TTC549 (cell line): ENCODE measurements at regions not wholly inside any gene's neighbourhood (a gene's known extent, or its start where the extent isn't known, plus 50 kb on each side); places are given as distances from the start of the nearest gene placed in this dataset.

ENCODE experiments used
- FAIRE-seq: peaks from 2 replicates; lab custom pipeline; 2012; peaks lifted over from hg19 to GRCh38; lab: Jason Lieb, UNC

GRCh38 chr2:223701761-223702160, 99.6 kb upstream of the SCG2 start:
- FAIRE-seq = no peak

GRCh38 chr2:223700221-223700620, 98.1 kb upstream of the SCG2 start:
- FAIRE-seq = peak; percentile 38

- FAIRE-seq = no peak
Observed at GRCh38 chr2:223697892-223698645, 95.9 kb upstream of the SCG2 start.

GRCh38 chr2:223697316-223697891, 95.2 kb upstream of the SCG2 start:
- no peak for FAIRE-seq

GRCh38 chr2:223696719-223697118, 94.6 kb upstream of the SCG2 start:
- FAIRE-seq = no peak

GRCh38 chr2:223692191-223692947, 90.2 kb upstream of the SCG2 start:
- FAIRE-seq = peak; percentile 73

- FAIRE-seq = no peak
Observed at GRCh38 chr2:223688094-223688835, 86.1 kb upstream of the SCG2 start.

GRCh38 chr2:223681125-223681524, 79.0 kb upstream of the SCG2 start:
- FAIRE-seq = no peak

GRCh38 chr2:223674998-223675609, 72.9 kb upstream of the SCG2 start:
- FAIRE-seq = peak; percentile 87

GRCh38 chr2:223669453-223670225, 67.5 kb upstream of the SCG2 start:
- FAIRE-seq = no peak

- no peak for FAIRE-seq
Observed at GRCh38 chr2:223668302-223668998, 66.3 kb upstream of the SCG2 start.

- no peak for FAIRE-seq
Observed at GRCh38 chr2:223654384-223654915, 52.3 kb upstream of the SCG2 start.

GRCh38 chr2:223652902-223653301, 50.7 kb upstream of the SCG2 start:
- FAIRE-seq = no peak

GRCh38 chr2:223652122-223652521, 50.0 kb upstream of the SCG2 start:
- FAIRE-seq = no peak
